ENCODE measurements at regions not wholly inside any gene's neighbourhood (a gene's known extent, or its start where the extent isn't known, plus 50 kb on each side); places are given as distances from the start of the nearest gene placed in this dataset.

DNA sequence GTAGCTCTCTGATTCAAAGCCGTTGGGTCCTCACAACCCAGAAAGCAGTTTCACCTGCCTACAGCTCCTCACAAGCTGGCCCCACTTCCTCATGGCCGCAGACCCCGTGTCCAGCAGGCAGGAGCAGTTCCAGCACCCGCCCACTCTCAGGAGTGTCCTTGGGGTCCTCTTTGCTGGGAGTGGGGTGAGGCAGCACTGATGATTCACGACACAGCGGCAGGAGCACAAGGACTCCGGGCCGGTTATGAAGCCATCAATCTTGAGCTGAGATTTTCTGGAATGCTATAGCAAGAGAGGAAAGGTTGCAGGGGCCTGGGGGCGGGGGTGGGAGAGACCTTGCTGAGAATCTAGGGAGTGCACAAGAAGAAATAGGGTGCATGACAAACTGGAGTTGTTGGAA, 311.2 kb downstream of the NXPE2 start:
- no peak for ATAC-seq
- no peak overlapping the region for H3K4me3 Mint-ChIP-seq
- H3K27me3 Mint-ChIP-seq (ENCODE audit: low read depth) = no peaks in the 10 kb centered on the region; the same call in 1 of the 2 replicates
- TF ChIP-seq, protein P1, sequence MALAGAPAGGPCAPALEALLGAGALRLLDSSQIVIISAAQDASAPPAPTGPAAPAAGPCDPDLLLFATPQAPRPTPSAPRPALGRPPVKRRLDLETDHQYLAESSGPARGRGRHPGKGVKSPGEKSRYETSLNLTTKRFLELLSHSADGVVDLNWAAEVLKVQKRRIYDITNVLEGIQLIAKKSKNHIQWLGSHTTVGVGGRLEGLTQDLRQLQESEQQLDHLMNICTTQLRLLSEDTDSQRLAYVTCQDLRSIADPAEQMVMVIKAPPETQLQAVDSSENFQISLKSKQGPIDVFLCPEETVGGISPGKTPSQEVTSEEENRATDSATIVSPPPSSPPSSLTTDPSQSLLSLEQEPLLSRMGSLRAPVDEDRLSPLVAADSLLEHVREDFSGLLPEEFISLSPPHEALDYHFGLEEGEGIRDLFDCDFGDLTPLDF (CRISPR knock-in tag; IDR thresholded peaks at IDR 0.05) = no peak
- no peak for TF ChIP-seq MYBL2 (CRISPR knock-in tag; IDR thresholded peaks at IDR 0.05)
- TF ChIP-seq, protein P2, sequence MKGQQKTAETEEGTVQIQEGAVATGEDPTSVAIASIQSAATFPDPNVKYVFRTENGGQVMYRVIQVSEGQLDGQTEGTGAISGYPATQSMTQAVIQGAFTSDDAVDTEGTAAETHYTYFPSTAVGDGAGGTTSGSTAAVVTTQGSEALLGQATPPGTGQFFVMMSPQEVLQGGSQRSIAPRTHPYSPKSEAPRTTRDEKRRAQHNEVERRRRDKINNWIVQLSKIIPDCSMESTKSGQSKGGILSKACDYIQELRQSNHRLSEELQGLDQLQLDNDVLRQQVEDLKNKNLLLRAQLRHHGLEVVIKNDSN (CRISPR knock-in tag; IDR thresholded peaks at IDR 0.05) = no peak
- CTCF ChIA-PET = interaction anchor here (0.6 kb wide), 1 partner anchor 250 kb away, joined by 4 read pairs; no protein-coding TSS in a partner anchor
- H3K27ac Mint-ChIP-seq = no peak overlapping the region
- H3K9me3 Mint-ChIP-seq = no peaks in the 10 kb centered on the region
- DNase-seq (ENCODE audit: low spot score) = no peak
- peaks cover 4% of the 10 kb centered on the region; the same call in 1 of the 2 replicates for H3K4me1 Mint-ChIP-seq
- POLR2A ChIA-PET = no interaction called here
- no peaks in the 10 kb centered on the region for H3K36me3 Mint-ChIP-seq

DNA sequence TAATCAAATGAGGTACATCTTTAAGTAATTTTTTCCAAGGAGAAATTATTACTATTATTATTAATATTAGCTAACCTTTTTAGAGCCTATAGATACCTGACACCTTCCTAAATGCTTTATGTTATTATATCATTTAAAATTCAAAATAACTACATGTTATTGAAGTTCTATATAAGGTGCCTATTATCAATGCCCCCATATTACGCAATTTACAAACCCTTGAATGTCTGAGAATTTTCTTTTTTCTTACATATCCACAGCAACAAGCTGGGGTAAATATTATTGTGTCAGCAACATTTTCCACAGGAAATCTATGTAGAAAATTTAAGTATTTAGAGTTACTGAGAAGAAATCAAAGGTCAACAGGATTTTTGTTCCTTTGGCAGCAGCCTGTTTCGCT, 327.3 kb downstream of the NXPE2 start:
- no peak for TF ChIP-seq OVOL2 (CRISPR knock-in tag; IDR thresholded peaks at IDR 0.05; ENCODE audit: borderline replicate concordance)
- no peak for TF ChIP-seq JAZF1 (CRISPR knock-in tag; IDR thresholded peaks at IDR 0.05)
- no peak for TF ChIP-seq EMX1 (CRISPR knock-in tag; IDR thresholded peaks at IDR 0.05)
- no peak for TF ChIP-seq CBFB (CRISPR knock-in tag; IDR thresholded peaks at IDR 0.05; ENCODE audit: low read depth)
- TF ChIP-seq TEAD4 (CRISPR knock-in tag; IDR thresholded peaks at IDR 0.05) = no peak
- TF ChIP-seq, protein P3, sequence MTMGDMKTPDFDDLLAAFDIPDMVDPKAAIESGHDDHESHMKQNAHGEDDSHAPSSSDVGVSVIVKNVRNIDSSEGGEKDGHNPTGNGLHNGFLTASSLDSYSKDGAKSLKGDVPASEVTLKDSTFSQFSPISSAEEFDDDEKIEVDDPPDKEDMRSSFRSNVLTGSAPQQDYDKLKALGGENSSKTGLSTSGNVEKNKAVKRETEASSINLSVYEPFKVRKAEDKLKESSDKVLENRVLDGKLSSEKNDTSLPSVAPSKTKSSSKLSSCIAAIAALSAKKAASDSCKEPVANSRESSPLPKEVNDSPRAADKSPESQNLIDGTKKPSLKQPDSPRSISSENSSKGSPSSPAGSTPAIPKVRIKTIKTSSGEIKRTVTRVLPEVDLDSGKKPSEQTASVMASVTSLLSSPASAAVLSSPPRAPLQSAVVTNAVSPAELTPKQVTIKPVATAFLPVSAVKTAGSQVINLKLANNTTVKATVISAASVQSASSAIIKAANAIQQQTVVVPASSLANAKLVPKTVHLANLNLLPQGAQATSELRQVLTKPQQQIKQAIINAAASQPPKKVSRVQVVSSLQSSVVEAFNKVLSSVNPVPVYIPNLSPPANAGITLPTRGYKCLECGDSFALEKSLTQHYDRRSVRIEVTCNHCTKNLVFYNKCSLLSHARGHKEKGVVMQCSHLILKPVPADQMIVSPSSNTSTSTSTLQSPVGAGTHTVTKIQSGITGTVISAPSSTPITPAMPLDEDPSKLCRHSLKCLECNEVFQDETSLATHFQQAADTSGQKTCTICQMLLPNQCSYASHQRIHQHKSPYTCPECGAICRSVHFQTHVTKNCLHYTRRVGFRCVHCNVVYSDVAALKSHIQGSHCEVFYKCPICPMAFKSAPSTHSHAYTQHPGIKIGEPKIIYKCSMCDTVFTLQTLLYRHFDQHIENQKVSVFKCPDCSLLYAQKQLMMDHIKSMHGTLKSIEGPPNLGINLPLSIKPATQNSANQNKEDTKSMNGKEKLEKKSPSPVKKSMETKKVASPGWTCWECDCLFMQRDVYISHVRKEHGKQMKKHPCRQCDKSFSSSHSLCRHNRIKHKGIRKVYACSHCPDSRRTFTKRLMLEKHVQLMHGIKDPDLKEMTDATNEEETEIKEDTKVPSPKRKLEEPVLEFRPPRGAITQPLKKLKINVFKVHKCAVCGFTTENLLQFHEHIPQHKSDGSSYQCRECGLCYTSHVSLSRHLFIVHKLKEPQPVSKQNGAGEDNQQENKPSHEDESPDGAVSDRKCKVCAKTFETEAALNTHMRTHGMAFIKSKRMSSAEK (CRISPR knock-in tag; IDR thresholded peaks at IDR 0.05; ENCODE audit: borderline replicate concordance) = no peak
- TF ChIP-seq, protein P4, sequence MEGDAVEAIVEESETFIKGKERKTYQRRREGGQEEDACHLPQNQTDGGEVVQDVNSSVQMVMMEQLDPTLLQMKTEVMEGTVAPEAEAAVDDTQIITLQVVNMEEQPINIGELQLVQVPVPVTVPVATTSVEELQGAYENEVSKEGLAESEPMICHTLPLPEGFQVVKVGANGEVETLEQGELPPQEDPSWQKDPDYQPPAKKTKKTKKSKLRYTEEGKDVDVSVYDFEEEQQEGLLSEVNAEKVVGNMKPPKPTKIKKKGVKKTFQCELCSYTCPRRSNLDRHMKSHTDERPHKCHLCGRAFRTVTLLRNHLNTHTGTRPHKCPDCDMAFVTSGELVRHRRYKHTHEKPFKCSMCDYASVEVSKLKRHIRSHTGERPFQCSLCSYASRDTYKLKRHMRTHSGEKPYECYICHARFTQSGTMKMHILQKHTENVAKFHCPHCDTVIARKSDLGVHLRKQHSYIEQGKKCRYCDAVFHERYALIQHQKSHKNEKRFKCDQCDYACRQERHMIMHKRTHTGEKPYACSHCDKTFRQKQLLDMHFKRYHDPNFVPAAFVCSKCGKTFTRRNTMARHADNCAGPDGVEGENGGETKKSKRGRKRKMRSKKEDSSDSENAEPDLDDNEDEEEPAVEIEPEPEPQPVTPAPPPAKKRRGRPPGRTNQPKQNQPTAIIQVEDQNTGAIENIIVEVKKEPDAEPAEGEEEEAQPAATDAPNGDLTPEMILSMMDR (IDR thresholded peaks at IDR 0.05) = no peak
- TF ChIP-seq, protein P5, sequence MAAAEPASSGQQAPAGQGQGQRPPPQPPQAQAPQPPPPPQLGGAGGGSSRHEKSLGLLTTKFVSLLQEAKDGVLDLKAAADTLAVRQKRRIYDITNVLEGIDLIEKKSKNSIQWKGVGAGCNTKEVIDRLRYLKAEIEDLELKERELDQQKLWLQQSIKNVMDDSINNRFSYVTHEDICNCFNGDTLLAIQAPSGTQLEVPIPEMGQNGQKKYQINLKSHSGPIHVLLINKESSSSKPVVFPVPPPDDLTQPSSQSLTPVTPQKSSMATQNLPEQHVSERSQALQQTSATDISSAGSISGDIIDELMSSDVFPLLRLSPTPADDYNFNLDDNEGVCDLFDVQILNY (CRISPR knock-in tag; IDR thresholded peaks at IDR 0.05) = no peak
- TF ChIP-seq ZNF219 (CRISPR knock-in tag; IDR thresholded peaks at IDR 0.05; ENCODE audit: borderline replicate concordance) = no peak
- TF ChIP-seq ZNF138 (CRISPR knock-in tag; conservative IDR thresholded peaks at IDR 0.05) = no peak
- TF ChIP-seq ZNF396 (CRISPR knock-in tag; IDR thresholded peaks at IDR 0.05; ENCODE audit: borderline replicate concordance) = no peak
- TF ChIP-seq, protein P6, sequence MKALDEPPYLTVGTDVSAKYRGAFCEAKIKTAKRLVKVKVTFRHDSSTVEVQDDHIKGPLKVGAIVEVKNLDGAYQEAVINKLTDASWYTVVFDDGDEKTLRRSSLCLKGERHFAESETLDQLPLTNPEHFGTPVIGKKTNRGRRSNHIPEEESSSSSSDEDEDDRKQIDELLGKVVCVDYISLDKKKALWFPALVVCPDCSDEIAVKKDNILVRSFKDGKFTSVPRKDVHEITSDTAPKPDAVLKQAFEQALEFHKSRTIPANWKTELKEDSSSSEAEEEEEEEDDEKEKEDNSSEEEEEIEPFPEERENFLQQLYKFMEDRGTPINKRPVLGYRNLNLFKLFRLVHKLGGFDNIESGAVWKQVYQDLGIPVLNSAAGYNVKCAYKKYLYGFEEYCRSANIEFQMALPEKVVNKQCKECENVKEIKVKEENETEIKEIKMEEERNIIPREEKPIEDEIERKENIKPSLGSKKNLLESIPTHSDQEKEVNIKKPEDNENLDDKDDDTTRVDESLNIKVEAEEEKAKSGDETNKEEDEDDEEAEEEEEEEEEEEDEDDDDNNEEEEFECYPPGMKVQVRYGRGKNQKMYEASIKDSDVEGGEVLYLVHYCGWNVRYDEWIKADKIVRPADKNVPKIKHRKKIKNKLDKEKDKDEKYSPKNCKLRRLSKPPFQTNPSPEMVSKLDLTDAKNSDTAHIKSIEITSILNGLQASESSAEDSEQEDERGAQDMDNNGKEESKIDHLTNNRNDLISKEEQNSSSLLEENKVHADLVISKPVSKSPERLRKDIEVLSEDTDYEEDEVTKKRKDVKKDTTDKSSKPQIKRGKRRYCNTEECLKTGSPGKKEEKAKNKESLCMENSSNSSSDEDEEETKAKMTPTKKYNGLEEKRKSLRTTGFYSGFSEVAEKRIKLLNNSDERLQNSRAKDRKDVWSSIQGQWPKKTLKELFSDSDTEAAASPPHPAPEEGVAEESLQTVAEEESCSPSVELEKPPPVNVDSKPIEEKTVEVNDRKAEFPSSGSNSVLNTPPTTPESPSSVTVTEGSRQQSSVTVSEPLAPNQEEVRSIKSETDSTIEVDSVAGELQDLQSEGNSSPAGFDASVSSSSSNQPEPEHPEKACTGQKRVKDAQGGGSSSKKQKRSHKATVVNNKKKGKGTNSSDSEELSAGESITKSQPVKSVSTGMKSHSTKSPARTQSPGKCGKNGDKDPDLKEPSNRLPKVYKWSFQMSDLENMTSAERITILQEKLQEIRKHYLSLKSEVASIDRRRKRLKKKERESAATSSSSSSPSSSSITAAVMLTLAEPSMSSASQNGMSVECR (CRISPR knock-in tag; IDR thresholded peaks at IDR 0.05; ENCODE audit: borderline replicate concordance) = no peak
- TF ChIP-seq, protein P7, sequence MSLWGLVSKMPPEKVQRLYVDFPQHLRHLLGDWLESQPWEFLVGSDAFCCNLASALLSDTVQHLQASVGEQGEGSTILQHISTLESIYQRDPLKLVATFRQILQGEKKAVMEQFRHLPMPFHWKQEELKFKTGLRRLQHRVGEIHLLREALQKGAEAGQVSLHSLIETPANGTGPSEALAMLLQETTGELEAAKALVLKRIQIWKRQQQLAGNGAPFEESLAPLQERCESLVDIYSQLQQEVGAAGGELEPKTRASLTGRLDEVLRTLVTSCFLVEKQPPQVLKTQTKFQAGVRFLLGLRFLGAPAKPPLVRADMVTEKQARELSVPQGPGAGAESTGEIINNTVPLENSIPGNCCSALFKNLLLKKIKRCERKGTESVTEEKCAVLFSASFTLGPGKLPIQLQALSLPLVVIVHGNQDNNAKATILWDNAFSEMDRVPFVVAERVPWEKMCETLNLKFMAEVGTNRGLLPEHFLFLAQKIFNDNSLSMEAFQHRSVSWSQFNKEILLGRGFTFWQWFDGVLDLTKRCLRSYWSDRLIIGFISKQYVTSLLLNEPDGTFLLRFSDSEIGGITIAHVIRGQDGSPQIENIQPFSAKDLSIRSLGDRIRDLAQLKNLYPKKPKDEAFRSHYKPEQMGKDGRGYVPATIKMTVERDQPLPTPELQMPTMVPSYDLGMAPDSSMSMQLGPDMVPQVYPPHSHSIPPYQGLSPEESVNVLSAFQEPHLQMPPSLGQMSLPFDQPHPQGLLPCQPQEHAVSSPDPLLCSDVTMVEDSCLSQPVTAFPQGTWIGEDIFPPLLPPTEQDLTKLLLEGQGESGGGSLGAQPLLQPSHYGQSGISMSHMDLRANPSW (CRISPR knock-in tag; conservative IDR thresholded peaks at IDR 0.05; ENCODE audit: low read depth) = no peak
- no peak for TF ChIP-seq GTF2I (CRISPR knock-in tag; conservative IDR thresholded peaks at IDR 0.05)
- POLR2A ChIA-PET = no interaction called here
- no peak overlapping the region for H3K4me3 Mint-ChIP-seq
- no peak overlapping the region for H3K27ac Mint-ChIP-seq
- ATAC-seq (no peak), DNase-seq (ENCODE audit: low spot score) (no peak)
- no peaks in the 10 kb centered on the region for H3K27me3 Mint-ChIP-seq (ENCODE audit: low read depth)
- no peaks in the 10 kb centered on the region for H3K4me1 Mint-ChIP-seq
- H3K9me3 Mint-ChIP-seq = no peaks in the 10 kb centered on the region
- CTCF ChIA-PET = no interaction called here
- no peaks in the 10 kb centered on the region for H3K36me3 Mint-ChIP-seq

Data from WTC11 (cell line).